MM.1S (cell line): ENCODE measurements at regions not wholly inside any gene's neighbourhood (a gene's known extent, or its start where the extent isn't known, plus 50 kb on each side); places are given as distances from the start of the nearest gene placed in this dataset.

Experiments
- DNase-seq: peaks from one replicate; pipeline ENCODE4 v3.0.0-alpha.2; 2015
- H2AFZ ChIP-seq: fragments of 300-600 bp; sonication (generic); 2 replicates; pipeline ENCODE4 v1.6.0; 2016; ENCODE audit warnings: antibody characterized with exemption, low read length
- H3F3A ChIP-seq: fragments of 300-600 bp; sonication (generic); 2 replicates; pipeline ENCODE4 v1.6.1; 2016; ENCODE audit warnings: mild to moderate bottlenecking, antibody characterized with exemption, low read length, moderate library complexity, mixed read lengths; ENCODE audit not compliant: insufficient read depth
- H3K27ac ChIP-seq: fragments of 300-600 bp; sonication (generic); 2 replicates; pipeline ENCODE4 v1.5.1; 2016; ENCODE audit warnings: mild to moderate bottlenecking, low read length
- H3K27me3 ChIP-seq: fragments of 300-600 bp; sonication (generic); replicated peaks from 2 replicates; pipeline ENCODE4 v1.6.0; 2016; ENCODE audit warnings: low read length; ENCODE audit not compliant: insufficient read depth
- H3K36me3 ChIP-seq: fragments of 300-600 bp; sonication (generic); replicated peaks from 2 replicates; pipeline ENCODE4 v1.6.1; 2016; ENCODE audit warnings: mild to moderate bottlenecking, low read length, mixed read lengths; ENCODE audit not compliant: insufficient read depth
- H3K4me1 ChIP-seq: fragments of 300-600 bp; sonication (generic); 2 replicates; pipeline ENCODE4 v1.6.1; 2016; ENCODE audit warnings: low read length, mixed read lengths
- H3K4me2 ChIP-seq: fragments of 300-600 bp; sonication (generic); 2 replicates; pipeline ENCODE4 v1.6.0; 2016; ENCODE audit warnings: low read depth, low read length
- H3K4me3 ChIP-seq: fragments of 300-600 bp; sonication (generic); 2 replicates; pipeline ENCODE4 v1.5.1; 2016; ENCODE audit warnings: low read length, mixed read lengths
- H3K79me2 ChIP-seq: fragments of 300-600 bp; sonication (generic); 2 replicates; pipeline ENCODE4 v1.6.1; 2016; ENCODE audit warnings: mixed run types, low read length, mixed read lengths
- H3K9ac ChIP-seq: fragments of 300-600 bp; sonication (generic); 2 replicates; pipeline ENCODE4 v1.6.1; 2016; ENCODE audit warnings: low read length, mixed read lengths
- H3K9me2 ChIP-seq: fragments of 300-600 bp; sonication (generic); replicated peaks from 2 replicates; pipeline ENCODE4 v1.6.1; 2016; ENCODE audit warnings: mild to moderate bottlenecking, low read length, mixed read lengths; ENCODE audit not compliant: insufficient read depth
- H3K9me3 ChIP-seq: fragments of 300-600 bp; sonication (generic); replicated peaks from 2 replicates; pipeline ENCODE4 v1.6.1; 2016; ENCODE audit warnings: mild to moderate bottlenecking, low read length, mixed read lengths; ENCODE audit not compliant: insufficient read depth
- H4K20me1 ChIP-seq: fragments of 300-600 bp; sonication (generic); 2 replicates; pipeline ENCODE4 v1.6.1; 2016; ENCODE audit warnings: mild to moderate bottlenecking, low read length, moderate library complexity, mixed read lengths; ENCODE audit not compliant: insufficient read depth
- CTCF ChIP-seq: fragments of 300-600 bp; sonication (generic); IDR thresholded peaks from 2 replicates; pipeline ENCODE4 v1.5.1; 2016; ENCODE audit warnings: antibody characterized with exemption, low read length, mixed read lengths
- EZH2 ChIP-seq: fragments of 300-600 bp; sonication (generic); optimal IDR thresholded peaks from 2 replicates; pipeline ENCODE3; 2017; ENCODE audit warnings: low read depth, mild to moderate bottlenecking, antibody characterized with exemption, low read length, mixed read lengths
- EZH2phosphoT487 ChIP-seq: fragments of 300-600 bp; sonication (generic); IDR thresholded peaks from 2 replicates; pipeline ENCODE4 v1.6.1; 2018; ENCODE audit warnings: antibody characterized with exemption, low read length

- no peaks in the 10 kb centered on the region for H3K27me3 ChIP-seq
- DNase-seq = no peak
- H3K4me2 ChIP-seq = no peak overlapping the region
- no peaks in the 10 kb centered on the region for H3F3A ChIP-seq
- H3K4me3 ChIP-seq = no peak overlapping the region
- H3K9me2 ChIP-seq = no peaks in the 10 kb centered on the region
- H4K20me1 ChIP-seq = no peaks in the 10 kb centered on the region
- H3K36me3 ChIP-seq = no peaks in the 10 kb centered on the region
- no peak overlapping the region for H3K27ac ChIP-seq
- H3K79me2 ChIP-seq = no peaks in the 10 kb centered on the region
- no peak overlapping the region for H3K9ac ChIP-seq
- H3K9me3 ChIP-seq = no peaks in the 10 kb centered on the region
- TF ChIP-seq CTCF = no peak
- TF ChIP-seq EZH2 = no peak
- no peak for TF ChIP-seq EZH2phosphoT487
- no peak overlapping the region for H2AFZ ChIP-seq
- no peaks in the 10 kb centered on the region for H3K4me1 ChIP-seq
Observed at GRCh38 chr6:19945843-19946358, 108.7 kb downstream of the ID4 start.

- no peak overlapping the region for H3K4me3 ChIP-seq
- no peaks in the 10 kb centered on the region for H3K79me2 ChIP-seq
- no peaks in the 10 kb centered on the region for H4K20me1 ChIP-seq
- H2AFZ ChIP-seq = no peak overlapping the region
- no peak overlapping the region for H3K9ac ChIP-seq
- H3K4me2 ChIP-seq = no peak overlapping the region
- no peaks in the 10 kb centered on the region for H3K9me3 ChIP-seq
- no peak for DNase-seq
- no peaks in the 10 kb centered on the region for H3K4me1 ChIP-seq
- H3K27me3 ChIP-seq = no peaks in the 10 kb centered on the region
- H3K27ac ChIP-seq = no peak overlapping the region
- H3K9me2 ChIP-seq = no peaks in the 10 kb centered on the region
- H3F3A ChIP-seq = no peaks in the 10 kb centered on the region
- no peaks in the 10 kb centered on the region for H3K36me3 ChIP-seq
- TF ChIP-seq CTCF (no peak), EZH2phosphoT487 (no peak), EZH2 (no peak)
Observed at GRCh38 chr6:19949155-19949554, 112.0 kb downstream of the ID4 start.

GRCh38 chr6:19964115-19964514 lies 126.9 kb downstream of the ID4 start:
- H3K4me2 ChIP-seq = no peak overlapping the region
- H3F3A ChIP-seq = no peaks in the 10 kb centered on the region
- no peak overlapping the region for H3K4me3 ChIP-seq
- H4K20me1 ChIP-seq = no peaks in the 10 kb centered on the region
- no peaks in the 10 kb centered on the region for H3K4me1 ChIP-seq
- no peaks in the 10 kb centered on the region for H3K9me3 ChIP-seq
- H3K27me3 ChIP-seq = no peaks in the 10 kb centered on the region
- no peaks in the 10 kb centered on the region for H3K36me3 ChIP-seq
- no peak for TF ChIP-seq EZH2phosphoT487
- TF ChIP-seq EZH2 = no peak
- TF ChIP-seq CTCF = no peak
- H2AFZ ChIP-seq = no peak overlapping the region
- H3K9ac ChIP-seq = no peak overlapping the region
- no peak for DNase-seq
- H3K79me2 ChIP-seq = no peaks in the 10 kb centered on the region
- no peaks in the 10 kb centered on the region for H3K9me2 ChIP-seq
- H3K27ac ChIP-seq = no peak overlapping the region
